Uterus (tissue), 3 donors: ENCODE measurements at regions not wholly inside any gene's neighbourhood (a gene's known extent, or its start where the extent isn't known, plus 50 kb on each side); places are given as distances from the start of the nearest gene placed in this dataset.

Experiments used
- DNase-seq, 2 donors: peaks; one replicate each; pipeline ENCODE4 v3.0.0-alpha.2; 2019 to 2020
- H3K27ac ChIP-seq, 2 donors: fragments of 200-600 bp; sonication (generic); 1 replicate in 1 of 2; 2 replicates in 1 of 2; pipeline ENCODE4 v1.5.1; 2016 to 2018
- H3K27me3 ChIP-seq, 2 donors: fragments of 200-600 bp; sonication (generic); one replicate each; pipeline ENCODE4 v1.5.1; 2018 to 2019; ENCODE audit warnings: control low read depth in 1 of 2
- H3K36me3 ChIP-seq, 2 donors: fragments of 200-600 bp; sonication (generic); one replicate each; pipeline ENCODE4 v1.5.1; 2019; ENCODE audit warnings: control low read depth in 1 of 2
- H3K4me1 ChIP-seq, 2 donors: fragments of 200-600 bp; sonication (generic); one replicate each; pipeline ENCODE4 v1.5.1; 2018 to 2019; ENCODE audit warnings: control low read depth in 1 of 2
- H3K4me3 ChIP-seq, 2 donors: fragments of 200-600 bp; sonication (generic); 1 replicate in 1 of 2; 2 replicates in 1 of 2; pipeline ENCODE4 v1.5.1; 2018 to 2019; ENCODE audit warnings: mild to moderate bottlenecking in 1 of 2
- H3K9me3 ChIP-seq, 2 donors: fragments of 200-600 bp; sonication (generic); one replicate each; pipeline ENCODE4 v1.5.1; 2019; ENCODE audit warnings: control low read depth in 1 of 2
- CTCF ChIP-seq, 4 experiments: fragments of 200-600 bp in 2 of 4; fragments of 450-650 bp in 2 of 4; sonication (generic) in 2 of 4; IDR thresholded peaks; one replicate each; pipeline ENCODE4 v1.5.1; 2016 to 2019; ENCODE audit warnings: antibody characterized with exemption in 4 of 4, mild to moderate bottlenecking in 2 of 4, moderate library complexity in 1 of 4
- POLR2A ChIP-seq, 2 donors: fragments of 450-650 bp; IDR thresholded peaks; one replicate each; pipeline ENCODE4 v1.6.1; 2016; ENCODE audit warnings: antibody characterized with exemption in 2 of 2, mild to moderate bottlenecking in 1 of 2, moderate library complexity in 1 of 2
- intact Hi-C: fragments of 100-400 bp; cut with DNase I; formaldehyde crosslinking; loops from one replicate; pipeline ENCODE4 v1.15.1; 2023; ENCODE audit warnings: low total_unique reads
- donor health status: DM: yes; HTN: yes; CAD: no.

DNA sequence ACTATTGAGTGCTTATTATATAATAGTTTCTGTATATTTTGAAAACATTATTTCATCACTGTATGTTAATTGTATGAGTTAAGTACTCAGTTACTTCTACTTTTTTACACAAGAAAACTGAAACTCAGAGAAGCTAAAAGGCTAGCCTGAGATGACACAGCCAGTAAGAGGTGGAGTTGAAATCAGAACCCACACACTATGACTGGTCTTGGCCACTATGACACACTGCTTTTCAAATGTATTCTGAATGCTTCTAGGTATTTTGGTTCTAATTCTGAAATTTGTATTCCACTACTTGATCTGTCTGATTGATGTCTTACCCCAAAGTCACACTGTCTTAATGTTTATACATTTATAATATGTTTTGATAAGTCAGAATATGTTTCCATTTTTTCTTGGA is 181.8 kb downstream of the ZDHHC21 start:
- no peak for TF ChIP-seq POLR2A (IDR thresholded peaks at IDR 0.05)
- no peak for TF ChIP-seq CTCF (IDR thresholded peaks at IDR 0.05)
- DNase-seq = no peak
- Histone ChIP-seq H3K4me1 (no peaks in the 10 kb centered on the region), H3K27ac (no peak overlapping the region), H3K36me3 (no peaks in the 10 kb centered on the region), H3K9me3 (no peaks in the 10 kb centered on the region), H3K27me3 (no peaks in the 10 kb centered on the region), H3K4me3 (no peak overlapping the region)
- intact Hi-C loops = no loop called here

DNA sequence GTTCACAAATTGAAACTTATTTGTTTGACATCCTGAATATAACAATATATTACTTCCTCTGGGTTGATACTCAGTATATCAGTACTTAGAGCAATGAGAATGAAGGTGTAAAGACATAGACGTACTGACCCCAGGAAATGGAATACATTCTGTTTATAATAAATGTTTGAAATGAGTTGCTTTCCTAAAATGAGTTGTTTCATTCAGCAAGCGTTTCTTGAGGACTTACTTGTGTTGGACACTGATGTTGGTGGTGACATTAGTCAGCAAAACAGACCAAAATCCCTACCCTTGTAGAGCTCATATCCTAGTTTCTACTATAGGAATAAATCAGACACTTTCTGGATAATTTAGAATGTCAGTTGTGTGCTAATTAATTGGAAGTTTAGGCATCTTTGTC is 184.3 kb downstream of the ZDHHC21 start:
- TF ChIP-seq CTCF (IDR thresholded peaks at IDR 0.05) = no peak
- no peak for TF ChIP-seq POLR2A (IDR thresholded peaks at IDR 0.05)
- intact Hi-C loops = no loop called here
- Histone ChIP-seq H3K4me1 (no peaks in the 10 kb centered on the region), H3K36me3 (no peaks in the 10 kb centered on the region), H3K9me3 (no peaks in the 10 kb centered on the region), H3K27me3 (no peaks in the 10 kb centered on the region), H3K27ac (no peak overlapping the region), H3K4me3 (no peak overlapping the region)
- no peak for DNase-seq

DNA sequence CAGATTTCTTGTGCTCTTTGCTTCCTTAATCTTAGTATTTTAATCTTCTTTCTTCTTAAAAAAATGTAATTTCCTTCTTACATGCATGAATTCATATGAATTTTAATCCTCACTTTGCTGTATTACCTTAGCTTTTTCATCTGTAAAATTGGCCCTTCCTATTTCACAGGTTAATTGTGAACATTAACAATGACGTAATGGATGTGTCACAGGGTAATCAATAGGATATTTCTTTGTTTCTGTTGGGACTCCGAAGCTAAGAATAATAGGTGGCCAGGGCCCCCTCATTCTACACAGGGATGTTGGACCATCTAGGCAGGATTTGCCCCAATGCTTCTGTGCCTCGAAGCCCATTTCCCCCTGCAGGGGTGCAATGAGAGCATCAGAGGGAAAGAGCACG is 187.4 kb upstream of the NFIB start:
- no peaks in the 10 kb centered on the region for H3K36me3 ChIP-seq
- H3K9me3 ChIP-seq = no peaks in the 10 kb centered on the region
- intact Hi-C loops = no loop called here
- TF ChIP-seq CTCF (IDR thresholded peaks at IDR 0.05) = no peak
- no peak for TF ChIP-seq POLR2A (IDR thresholded peaks at IDR 0.05)
- no peak overlapping the region for H3K4me3 ChIP-seq
- no peak overlapping the region for H3K27ac ChIP-seq
- no peaks in the 10 kb centered on the region for H3K27me3 ChIP-seq
- DNase-seq = no peak
- no peaks in the 10 kb centered on the region for H3K4me1 ChIP-seq

DNA sequence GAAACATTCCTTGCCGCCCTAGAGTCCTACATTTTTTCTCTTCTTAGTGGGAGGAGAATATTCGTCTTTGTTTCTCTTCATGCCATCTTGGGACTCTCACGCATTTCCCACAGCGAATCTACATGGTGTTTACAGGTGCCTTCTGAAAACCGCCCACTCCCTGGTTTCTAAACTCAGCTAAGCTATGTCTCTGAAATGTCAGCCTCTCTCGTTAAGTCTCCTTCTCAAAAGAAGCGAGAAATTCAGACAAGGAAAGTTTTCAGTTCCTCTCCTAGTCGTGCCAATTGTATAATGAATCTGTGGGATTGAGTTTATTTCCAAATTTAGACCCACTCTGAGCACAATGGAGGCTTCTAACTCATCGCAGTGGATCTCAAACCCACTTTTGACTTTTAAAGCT is 186.8 kb upstream of the NFIB start:
- no peak for TF ChIP-seq CTCF (IDR thresholded peaks at IDR 0.05)
- no peak for TF ChIP-seq POLR2A (IDR thresholded peaks at IDR 0.05)
- no peak overlapping the region for H3K27ac ChIP-seq

GRCh38 chr9:14499976-14500375 is 186.0 kb upstream of the NFIB start:
- DNase-seq = no peak
- no peaks in the 10 kb centered on the region for H3K9me3 ChIP-seq
- H3K27ac ChIP-seq = no peak overlapping the region
- no peak overlapping the region for H3K4me3 ChIP-seq
- H3K4me1 ChIP-seq = no peaks in the 10 kb centered on the region
- H3K27me3 ChIP-seq = no peaks in the 10 kb centered on the region
- intact Hi-C loops = no loop called here
- no peaks in the 10 kb centered on the region for H3K36me3 ChIP-seq
- TF ChIP-seq CTCF (IDR thresholded peaks at IDR 0.05) = no peak
- TF ChIP-seq POLR2A (IDR thresholded peaks at IDR 0.05) = no peak

More for the DNA sequence above, 186.8 kb upstream of the NFIB start:
- Histone ChIP-seq H3K9me3 (no peaks in the 10 kb centered on the region), H3K36me3 (no peaks in the 10 kb centered on the region), H3K4me3 (no peak overlapping the region), H3K27me3 (no peaks in the 10 kb centered on the region), H3K4me1 (no peaks in the 10 kb centered on the region)
- no peak for DNase-seq
- intact Hi-C loops = no loop called here
